Upper lobe of left lung (tissue), 6 donors: ENCODE measurements at regions not wholly inside any gene's neighbourhood (a gene's known extent, or its start where the extent isn't known, plus 50 kb on each side); places are given as distances from the start of the nearest gene placed in this dataset.

Experiments used
- ATAC-seq, 2 donors: fragments of 200-7000 bp; cut with Tn5 transposase; one replicate each; pipeline ENCODE4 v1.9.1; 2022; ENCODE audit warnings: mild to moderate bottlenecking in 2 of 2, moderate library complexity in 2 of 2; ENCODE audit not compliant: low FRiP score in 2 of 2
- DNase-seq, 2 donors: peaks; one replicate each; pipeline ENCODE4 v3.0.0-alpha.2; 2019 to 2020
- H3K27ac ChIP-seq, 4 donors: fragments of 200-600 bp; sonication (generic); one replicate each; pipeline ENCODE4 v1.5.1; 2016 to 2019
- H3K27me3 ChIP-seq, 4 donors: fragments of 200-600 bp; sonication (generic); one replicate each; pipeline ENCODE4 v1.5.1; 2017 to 2019
- H3K36me3 ChIP-seq, 4 donors: fragments of 200-600 bp; sonication (generic); one replicate each; pipeline ENCODE4 v1.5.1; 2016 to 2019
- H3K4me1 ChIP-seq, 4 donors: fragments of 200-600 bp; sonication (generic); one replicate each; pipeline ENCODE4 v1.5.1; 2018 to 2019
- H3K4me3 ChIP-seq, 4 donors: fragments of 200-600 bp; sonication (generic); one replicate each; pipeline ENCODE4 v1.5.1; 2017 to 2019; ENCODE audit warnings: mild to moderate bottlenecking in 2 of 4, moderate library complexity in 1 of 4
- H3K9me3 ChIP-seq, 4 donors: fragments of 200-600 bp; sonication (generic); one replicate each; pipeline ENCODE4 v1.5.1; 2018 to 2019
- CTCF ChIP-seq, 6 experiments: fragments of 450-650 bp in 4 of 6; fragments of 200-600 bp in 2 of 6; sonication (generic) in 2 of 6; IDR thresholded peaks; one replicate each; pipeline ENCODE4 v1.5.1; 2016 to 2019; ENCODE audit warnings: antibody characterized with exemption in 6 of 6
- EP300 ChIP-seq, 4 donors: sonication (generic); formaldehyde crosslinking; IDR thresholded peaks; one replicate each; pipeline ENCODE4 v1.5.1; 2017; ENCODE audit warnings: antibody characterized with exemption in 4 of 4, control low read depth in 2 of 4
- POLR2A ChIP-seq, 4 donors: fragments of 450-650 bp; IDR thresholded peaks; one replicate each; pipeline ENCODE4 v1.5.1; 2016 to 2017; ENCODE audit warnings: antibody characterized with exemption in 4 of 4, mild to moderate bottlenecking in 2 of 4
- POLR2AphosphoS5 ChIP-seq, 2 donors: sonication (generic); formaldehyde crosslinking; IDR thresholded peaks; one replicate each; pipeline ENCODE4 v1.5.1; 2017; ENCODE audit warnings: antibody characterized with exemption in 2 of 2
- WGBS, 2 donors: methylation state at CpG; one replicate each; pipeline ENCODE4 v1.1.5; 2017 to 2018; 5-methylcytosine and 5-hydroxymethylcytosine counted together
- donor health status: DM: no; HTN: no; CAD: no; lungs with moderate emphysema.
- donor health status: DM: no; HTN: yes; CAD: no; lungs with severe emphysema.

- 61 to 66% methylated on average over 6 of the region's 6 CpGs for WGBS, 2 donors
- TF ChIP-seq POLR2A (IDR thresholded peaks at IDR 0.05): no peak
- no peak for TF ChIP-seq CTCF (IDR thresholded peaks at IDR 0.05)
- no peak for TF ChIP-seq POLR2AphosphoS5 (IDR thresholded peaks at IDR 0.05)
- TF ChIP-seq EP300 (IDR thresholded peaks at IDR 0.05): no peak
Observed at GRCh38 chr4:24321616-24322015, 262.7 kb downstream of the DHX15 start.

GRCh38 chr4:24321131-24321530 lies 263.2 kb downstream of the DHX15 start:
- no peaks in the 10 kb centered on the region for H3K27me3 ChIP-seq
- TF ChIP-seq EP300 (IDR thresholded peaks at IDR 0.05) (no peak), POLR2AphosphoS5 (IDR thresholded peaks at IDR 0.05) (no peak), CTCF (IDR thresholded peaks at IDR 0.05) (no peak), POLR2A (IDR thresholded peaks at IDR 0.05) (no peak)
- 71 to 81% methylated on average over 6 of the region's 6 CpGs for WGBS, 2 donors
- ATAC-seq: no peak
- no peaks in the 10 kb centered on the region for H3K36me3 ChIP-seq
- no peak overlapping the region for H3K4me3 ChIP-seq
- no peak overlapping the region for H3K27ac ChIP-seq
- no peaks in the 10 kb centered on the region for H3K9me3 ChIP-seq
- H3K4me1 ChIP-seq: no peaks in the 10 kb centered on the region
- no peak for DNase-seq

More at GRCh38 chr4:24321616-24322015, 262.7 kb downstream of the DHX15 start:
- no peaks in the 10 kb centered on the region for H3K27me3 ChIP-seq
- no peak overlapping the region for H3K4me3 ChIP-seq
- no peaks in the 10 kb centered on the region for H3K9me3 ChIP-seq
- no peak overlapping the region for H3K27ac ChIP-seq
- H3K36me3 ChIP-seq: no peaks in the 10 kb centered on the region
- DNase-seq (no peak), ATAC-seq (no peak)
- no peaks in the 10 kb centered on the region for H3K4me1 ChIP-seq

GRCh38 chr4:24319387-24319786 lies 265.0 kb downstream of the DHX15 start:
- Histone ChIP-seq H3K4me1 (no peaks in the 10 kb centered on the region), H3K9me3 (no peaks in the 10 kb centered on the region), H3K4me3 (no peak overlapping the region), H3K27me3 (no peaks in the 10 kb centered on the region), H3K27ac (no peak overlapping the region), H3K36me3 (no peaks in the 10 kb centered on the region)
- no peak for TF ChIP-seq POLR2AphosphoS5 (IDR thresholded peaks at IDR 0.05)
- no peak for TF ChIP-seq POLR2A (IDR thresholded peaks at IDR 0.05)
- no peak for TF ChIP-seq EP300 (IDR thresholded peaks at IDR 0.05)
- no peak for TF ChIP-seq CTCF (IDR thresholded peaks at IDR 0.05)
- DNase-seq (no peak), ATAC-seq (no peak)
- 81% methylated on average over 5 of the region's 5 CpGs for WGBS, 2 donors

- 76 to 89% methylated on average over 1 of the region's 1 CpG for whole genome bisulfite sequencing, 2 donors
- Histone ChIP-seq H3K36me3 (no peaks in the 10 kb centered on the region), H3K27ac (no peak overlapping the region), H3K9me3 (no peaks in the 10 kb centered on the region), H3K4me1 (no peaks in the 10 kb centered on the region), H3K4me3 (no peak overlapping the region), H3K27me3 (no peaks in the 10 kb centered on the region)
- no peak for TF ChIP-seq POLR2A (IDR thresholded peaks at IDR 0.05)
- TF ChIP-seq POLR2AphosphoS5 (IDR thresholded peaks at IDR 0.05): no peak
- no peak for TF ChIP-seq EP300 (IDR thresholded peaks at IDR 0.05)
- no peak for ATAC-seq
- no peak for DNase-seq
Observed at GRCh38 chr4:24315056-24315455, 269.3 kb downstream of the DHX15 start.

- TF ChIP-seq EP300 (IDR thresholded peaks at IDR 0.05) (no peak), POLR2AphosphoS5 (IDR thresholded peaks at IDR 0.05) (no peak), POLR2A (IDR thresholded peaks at IDR 0.05) (no peak), CTCF (IDR thresholded peaks at IDR 0.05) (no peak)
- no peak for ATAC-seq
- H3K9me3 ChIP-seq: no peaks in the 10 kb centered on the region
- H3K4me1 ChIP-seq: no peaks in the 10 kb centered on the region
- DNase-seq: no peak
- H3K4me3 ChIP-seq: no peak overlapping the region
- 82 to 86% methylated on average over 3 of the region's 3 CpGs for WGBS, 2 donors
- H3K27me3 ChIP-seq: no peaks in the 10 kb centered on the region
- H3K27ac ChIP-seq: no peak overlapping the region
- H3K36me3 ChIP-seq: no peaks in the 10 kb centered on the region
Observed at GRCh38 chr4:24312261-24312913, 272.0 kb downstream of the DHX15 start.
